HG02938 (cell line): ENCODE measurements at regions not wholly inside any gene's neighbourhood (a gene's known extent, or its start where the extent isn't known, plus 50 kb on each side); places are given as distances from the start of the nearest gene placed in this dataset.

Experiments
- ATAC-seq: cut with Tn5 transposase; IDR thresholded peaks from one replicate; pipeline ENCODE4 v1.9.1; 2021; ENCODE audit warnings: mild to moderate bottlenecking, moderate library complexity; ENCODE audit not compliant: unreplicated experiment

DNA sequence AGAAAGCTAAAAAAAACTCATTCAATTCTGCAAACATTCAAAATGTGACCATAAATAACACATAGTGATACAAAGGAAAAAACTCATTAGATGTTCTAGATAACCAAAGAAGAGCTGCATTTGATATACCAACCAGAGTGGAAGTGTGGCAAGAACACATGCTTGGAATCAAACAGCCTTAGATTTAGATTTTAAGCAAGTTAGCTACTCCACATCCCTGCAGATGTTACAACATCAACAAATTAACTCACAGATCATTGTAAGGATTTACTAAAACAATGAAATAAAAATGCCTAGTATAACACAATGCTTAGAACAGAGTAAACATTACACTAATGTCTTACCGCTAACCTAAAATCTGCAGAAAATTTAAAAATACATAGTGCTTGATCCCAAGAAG is 114.0 kb upstream of the AKIP1 start:
- ATAC-seq = no peak

DNA sequence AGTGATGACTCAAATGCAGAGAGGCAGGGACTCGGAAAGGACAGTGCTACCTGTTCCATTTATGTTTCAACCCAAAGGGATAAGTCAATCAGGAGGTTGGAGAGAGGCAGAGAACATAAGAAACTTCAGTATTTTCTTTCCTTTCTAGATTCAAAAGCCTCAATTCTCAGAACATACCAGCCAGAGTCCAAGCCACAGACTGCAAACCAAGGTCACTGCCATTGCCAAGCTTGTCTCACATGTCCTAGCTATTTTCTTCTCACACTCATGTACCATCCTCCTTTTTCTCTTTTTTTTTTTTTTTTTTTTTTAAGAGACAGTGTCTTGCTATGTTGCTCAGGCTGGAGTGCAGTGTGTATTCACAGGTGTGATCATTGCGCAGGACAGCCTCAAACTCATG is 111.7 kb upstream of the AKIP1 start:
- no peak for ATAC-seq

DNA sequence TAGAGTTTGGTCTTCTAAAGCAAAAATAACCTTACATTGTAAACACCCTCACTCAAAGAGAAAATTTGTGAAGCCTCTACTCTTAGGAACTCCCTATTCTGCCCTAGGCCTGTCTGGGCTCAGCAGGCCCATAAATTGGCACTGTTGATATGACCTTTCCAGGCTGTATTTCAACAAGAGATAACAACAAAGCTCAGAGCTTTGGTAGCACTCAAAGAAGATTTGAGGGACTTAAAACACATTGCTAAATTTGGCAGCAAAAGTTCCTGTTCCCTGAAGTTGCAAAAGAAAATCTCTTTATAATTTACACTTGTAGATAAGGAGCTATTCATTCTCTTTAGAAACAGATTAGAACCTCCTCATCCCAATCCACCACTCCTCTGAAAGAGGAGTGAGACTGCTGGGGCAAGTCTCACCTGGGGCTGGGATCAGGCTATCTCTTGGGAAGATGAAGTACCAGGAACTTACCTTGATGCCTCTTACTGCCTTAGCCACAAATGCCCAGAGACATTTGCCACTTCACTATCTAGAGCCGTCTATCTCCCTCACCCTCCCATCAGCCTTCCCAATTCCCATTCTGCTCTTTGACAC is 110.4 kb upstream of the AKIP1 start:
- ATAC-seq = no peak

DNA sequence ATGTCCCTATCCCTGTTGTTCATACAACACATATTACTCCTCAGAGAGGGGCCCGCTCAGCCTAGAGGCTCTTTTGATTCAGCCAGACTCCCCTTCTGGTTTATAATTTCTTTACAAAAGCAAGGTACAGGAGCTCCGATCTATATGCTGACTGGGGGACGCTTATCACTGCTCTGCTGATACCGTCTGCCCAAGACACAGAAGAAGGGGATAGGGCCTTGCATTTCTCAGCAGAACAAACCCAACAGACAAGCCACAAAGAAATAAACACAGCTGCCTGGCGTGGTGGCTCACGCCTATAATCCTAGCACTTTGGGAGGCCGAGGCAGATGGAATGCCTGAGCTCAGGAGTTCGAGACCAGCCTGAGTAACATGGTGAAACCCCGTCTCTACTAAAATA is 109.9 kb upstream of the AKIP1 start:
- no peak for ATAC-seq

DNA sequence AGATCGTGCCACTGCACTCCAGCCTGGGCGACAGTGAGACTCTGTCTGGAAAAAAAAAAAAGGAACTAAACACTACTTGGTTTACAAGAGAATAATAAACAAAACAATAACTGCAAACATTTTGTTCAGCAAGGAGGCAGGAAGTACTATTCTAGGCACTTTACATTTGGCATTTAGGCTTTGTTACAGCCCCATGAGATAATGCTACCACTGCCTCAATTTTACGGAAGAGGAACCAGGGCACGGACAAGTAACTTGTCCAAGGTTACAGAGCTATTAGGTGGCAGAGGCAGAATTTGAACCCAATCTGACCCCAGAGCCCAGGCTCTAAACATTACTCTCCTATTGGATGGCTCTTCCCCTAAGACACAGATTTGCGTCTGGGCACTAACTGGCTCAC is 108.7 kb upstream of the AKIP1 start:
- no peak for ATAC-seq

DNA sequence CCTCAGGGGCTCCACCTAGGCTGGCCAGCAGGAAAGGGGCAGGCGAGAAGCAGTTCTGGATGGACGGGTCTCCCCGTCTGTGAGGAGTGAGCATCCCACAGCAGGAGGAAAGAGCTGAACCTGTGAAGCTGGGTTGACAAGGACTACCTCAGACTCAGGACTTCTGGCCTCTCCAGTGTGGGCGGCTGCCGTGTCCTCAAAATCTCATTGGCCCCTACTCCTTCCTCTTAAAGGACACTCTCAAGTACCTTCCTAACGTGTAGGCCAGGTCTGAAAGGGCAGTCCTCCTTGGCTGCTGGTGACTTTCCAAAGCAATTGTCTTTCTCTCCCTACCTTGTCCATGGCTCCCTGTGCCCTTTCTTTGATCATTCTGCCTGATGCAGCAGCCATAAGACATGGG is 107.0 kb upstream of the AKIP1 start:
- no peak for ATAC-seq

DNA sequence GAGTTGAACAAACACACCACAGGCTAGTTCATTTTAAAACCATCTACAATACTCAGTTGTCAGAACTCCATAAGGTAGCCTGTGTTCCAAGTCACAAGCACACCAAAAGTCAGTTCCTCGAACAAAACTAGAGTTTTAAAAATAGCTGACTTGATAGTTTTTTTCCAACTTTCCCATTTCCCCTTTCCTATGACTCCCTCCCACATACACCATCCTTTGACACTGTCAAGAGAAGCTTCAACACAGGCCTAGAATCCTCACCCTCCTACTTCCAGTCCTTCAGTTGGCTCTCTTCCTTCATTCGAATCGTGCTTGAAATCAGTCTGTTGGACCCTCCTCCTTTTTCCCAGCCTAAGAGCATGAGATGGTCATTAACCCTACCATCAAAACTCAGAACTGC is 105.7 kb upstream of the AKIP1 start:
- ATAC-seq = no peak

DNA sequence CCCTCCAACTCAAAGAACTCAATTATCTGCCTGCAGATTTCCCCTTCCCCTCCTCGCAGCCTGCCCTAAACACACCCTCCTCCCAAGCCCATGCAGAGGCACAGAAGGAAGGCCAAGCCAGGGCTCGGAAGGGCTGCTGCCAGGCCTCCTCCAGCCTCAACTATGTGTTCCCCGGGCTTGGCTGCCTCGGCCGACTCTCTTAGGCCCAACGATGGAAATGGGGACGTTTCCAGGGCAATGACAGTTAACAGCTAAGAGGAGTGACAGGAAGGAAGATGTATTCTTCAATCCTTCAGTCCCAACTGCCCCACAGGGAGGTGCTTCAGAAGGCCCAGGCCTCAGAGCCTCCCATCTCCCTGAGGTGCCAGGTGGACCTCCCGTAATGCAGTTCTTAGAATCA is 104.0 kb upstream of the AKIP1 start:
- no peak for ATAC-seq

DNA sequence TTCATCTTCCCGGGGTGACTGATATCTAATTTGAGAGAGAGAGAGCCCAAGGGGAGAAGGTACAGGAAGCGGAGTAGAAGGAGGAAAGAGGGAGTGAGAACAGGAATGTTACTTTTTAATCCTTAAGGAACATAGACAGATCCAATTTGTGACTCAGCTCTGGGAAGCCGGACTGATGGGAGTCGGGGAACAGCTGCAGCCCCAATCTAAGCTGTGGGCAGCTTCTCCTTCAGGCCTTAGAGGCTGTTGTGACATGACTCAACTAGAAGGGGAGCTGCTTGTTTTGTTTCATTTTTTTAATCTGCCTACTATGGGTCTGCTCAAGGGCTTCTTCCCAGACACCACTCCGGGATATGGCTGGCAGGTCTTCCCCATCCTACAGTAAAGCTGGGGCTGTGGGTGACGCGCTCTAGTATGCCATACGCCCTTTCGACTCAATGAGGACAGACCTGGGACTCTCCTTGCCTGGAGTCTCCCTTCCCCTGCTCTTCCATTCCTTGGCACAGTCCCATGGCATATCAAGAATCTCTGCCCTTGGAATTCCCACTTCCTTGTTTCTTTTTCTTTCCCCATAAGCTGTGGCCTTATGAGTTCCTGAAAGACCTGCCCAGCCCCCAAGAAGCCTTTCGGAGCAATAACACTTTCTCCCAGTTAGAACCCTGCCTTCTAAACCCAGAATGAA is 103.3 kb upstream of the AKIP1 start:
- no peak for ATAC-seq

DNA sequence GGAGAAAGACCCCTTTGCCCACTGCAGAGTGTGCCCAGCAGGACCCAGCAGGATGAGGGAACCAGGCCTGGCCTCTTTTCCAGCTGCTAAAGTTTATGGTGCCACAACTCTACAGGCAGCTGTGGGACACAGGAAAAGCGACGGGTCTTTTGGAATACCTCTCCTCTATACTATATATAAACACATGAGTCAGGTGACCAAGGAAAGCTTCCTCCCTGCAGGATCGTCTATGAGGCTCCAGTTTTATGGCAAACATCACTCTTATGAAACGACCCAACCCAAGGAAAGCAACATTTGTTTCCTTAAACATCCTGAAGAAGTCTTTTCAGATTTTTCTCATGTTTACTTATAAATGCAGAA is 102.8 kb upstream of the AKIP1 start:
- no peak for ATAC-seq

DNA sequence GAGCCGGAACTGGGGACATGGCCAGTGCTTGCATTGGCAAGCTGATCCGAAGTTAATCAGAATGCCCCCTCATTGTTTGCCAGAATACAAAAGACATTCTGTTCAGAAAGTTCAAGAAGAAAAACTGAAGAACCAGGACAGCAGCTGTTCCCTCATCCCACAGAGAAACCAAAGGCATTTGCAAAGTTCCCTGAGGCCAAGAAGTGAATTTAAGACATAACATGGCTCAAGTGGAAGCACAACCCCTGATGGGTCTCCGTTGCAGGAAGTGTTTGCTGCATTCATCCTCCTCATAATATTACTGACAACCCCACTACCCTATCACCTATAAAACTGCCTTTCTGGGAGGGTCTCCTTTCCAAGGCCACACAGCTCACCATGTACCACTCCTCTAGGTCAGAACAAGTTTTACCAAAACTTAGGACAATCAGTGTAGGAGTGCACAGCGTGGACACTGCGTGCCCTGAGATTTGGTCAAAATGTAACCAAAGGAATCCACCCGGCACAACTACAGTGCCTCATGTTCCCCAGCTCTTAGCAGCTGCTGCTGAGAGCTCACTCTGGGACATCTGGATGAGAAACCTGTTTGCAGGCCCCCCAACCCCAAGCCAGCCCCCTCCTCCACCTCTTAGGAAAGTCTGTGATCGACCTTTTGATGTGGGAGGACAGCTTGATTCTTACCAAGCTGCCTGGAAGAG is 101.6 kb upstream of the AKIP1 start:
- no peak for ATAC-seq

DNA sequence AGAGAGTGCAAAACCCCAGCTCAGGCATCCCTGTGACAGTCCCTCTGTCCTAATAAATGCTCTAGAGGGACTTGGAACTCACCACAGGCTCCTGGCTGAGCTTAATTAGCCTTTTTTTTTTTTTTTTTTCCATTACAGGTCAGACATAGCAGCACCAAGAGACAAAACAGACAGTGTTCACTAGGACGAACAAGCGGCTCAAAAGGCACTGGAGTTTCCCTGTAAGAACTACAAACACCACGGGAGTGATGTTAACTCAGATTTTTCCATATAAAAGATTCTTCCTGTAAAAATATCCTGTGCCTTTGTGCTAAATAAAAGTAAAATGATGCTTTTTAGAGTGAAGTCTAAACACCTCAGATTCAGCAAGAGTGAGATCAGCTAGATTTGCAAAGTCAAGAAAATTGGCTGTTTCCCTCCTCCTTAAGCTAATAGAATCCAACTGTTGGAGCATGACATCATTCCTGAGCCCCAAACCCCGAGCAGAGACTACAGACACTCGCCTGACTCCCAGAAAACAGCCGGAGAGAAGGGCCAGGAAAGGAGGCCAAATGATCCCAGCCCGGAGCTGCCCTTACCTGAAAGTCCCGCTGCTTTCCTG is 101.0 kb upstream of the AKIP1 start:
- no peak for ATAC-seq

DNA sequence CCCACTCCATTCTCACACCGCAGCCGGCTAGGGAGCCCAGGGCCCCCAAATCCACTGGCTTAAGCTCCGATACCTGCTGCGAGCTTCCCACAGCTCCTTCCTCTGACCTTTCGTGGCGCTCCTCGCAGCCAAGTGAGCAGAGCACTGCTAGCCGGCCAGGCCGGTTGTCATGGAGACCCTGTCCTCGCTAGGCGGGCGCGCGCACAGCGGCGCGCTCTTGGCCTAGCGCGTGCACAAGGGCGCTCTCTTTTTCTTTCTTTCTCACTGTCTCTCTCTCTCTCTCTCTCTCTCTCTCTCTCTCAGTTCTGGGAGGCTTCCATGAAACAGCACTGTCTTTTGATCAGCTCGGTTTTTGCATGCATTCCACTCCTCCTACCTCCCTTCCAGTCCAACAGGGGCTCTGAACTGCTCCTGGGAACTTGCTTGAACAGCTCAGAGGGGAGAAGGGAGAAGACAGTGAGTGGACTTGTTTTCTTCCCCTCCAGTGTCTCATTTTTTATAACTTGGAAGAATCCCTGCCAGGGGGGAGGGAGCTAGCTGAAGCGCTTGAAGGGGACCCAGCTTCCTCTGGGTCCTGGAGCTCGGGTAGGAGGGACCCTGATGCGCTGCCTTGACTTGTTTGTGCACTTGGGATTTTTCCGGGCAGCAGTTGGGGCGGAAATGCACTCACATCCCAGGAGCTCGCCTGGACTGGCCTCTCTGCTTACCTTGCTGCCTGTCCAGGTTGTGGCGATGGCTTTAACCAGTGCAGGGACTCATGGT is 100.3 kb upstream of the AKIP1 start:
- no peak for ATAC-seq

DNA sequence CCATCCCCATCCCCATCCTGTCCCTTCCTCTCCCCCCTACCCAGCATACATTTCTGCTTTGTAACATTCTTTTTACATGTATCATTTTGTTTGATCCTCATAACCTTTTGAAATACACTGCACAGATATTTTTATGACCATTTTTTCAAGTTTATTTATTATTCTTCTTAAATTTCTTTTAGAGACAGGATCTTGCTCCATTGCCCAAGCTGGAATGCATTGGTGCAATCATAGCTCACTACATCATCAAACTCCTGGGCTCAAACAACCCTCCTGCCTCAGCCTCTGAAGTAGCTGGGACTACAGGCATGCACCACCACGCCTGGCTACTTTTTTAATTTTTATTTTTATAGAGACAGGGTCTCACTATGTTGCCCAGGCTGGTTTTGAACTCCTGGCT is 99.4 kb upstream of the AKIP1 start:
- ATAC-seq = no peak

DNA sequence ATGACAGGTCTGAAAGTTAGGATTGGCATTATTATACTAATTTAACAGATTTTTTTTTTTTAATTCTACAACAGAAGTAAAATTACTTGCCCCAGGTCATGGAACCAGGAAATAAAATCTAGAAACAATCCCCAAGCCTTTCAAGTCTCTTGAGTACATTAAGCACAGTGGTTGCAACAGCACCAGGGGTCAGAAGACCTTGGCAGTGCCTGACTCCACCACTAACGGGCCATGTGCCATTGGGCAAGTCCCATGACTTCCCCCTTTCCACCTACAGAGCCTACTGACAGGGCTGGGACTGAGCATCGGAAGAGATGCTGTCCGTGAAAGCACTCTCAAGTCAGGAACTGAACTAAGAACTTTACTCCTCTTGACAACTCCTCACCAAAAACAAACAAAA is 98.6 kb upstream of the AKIP1 start:
- no peak for ATAC-seq

DNA sequence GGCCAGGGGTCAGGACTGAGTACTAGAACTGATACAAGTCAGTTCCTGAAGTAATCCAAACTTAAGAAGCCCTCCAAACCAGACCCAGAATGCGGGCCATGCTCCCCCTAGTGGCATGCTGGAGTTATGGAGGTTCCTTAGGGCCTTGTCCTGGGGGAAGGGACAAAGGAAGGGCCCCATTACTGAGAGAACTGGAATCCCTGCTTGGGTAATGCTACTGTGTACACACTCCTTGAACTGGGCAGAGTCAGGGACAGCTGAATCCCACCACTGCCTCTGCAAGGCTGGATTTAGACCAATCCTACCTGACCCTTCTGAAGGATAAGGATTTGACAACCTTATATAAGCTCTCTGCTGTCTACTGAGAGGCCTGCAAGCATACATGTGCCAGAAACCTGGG is 97.3 kb upstream of the AKIP1 start:
- peak; percentile 74 for ATAC-seq

DNA sequence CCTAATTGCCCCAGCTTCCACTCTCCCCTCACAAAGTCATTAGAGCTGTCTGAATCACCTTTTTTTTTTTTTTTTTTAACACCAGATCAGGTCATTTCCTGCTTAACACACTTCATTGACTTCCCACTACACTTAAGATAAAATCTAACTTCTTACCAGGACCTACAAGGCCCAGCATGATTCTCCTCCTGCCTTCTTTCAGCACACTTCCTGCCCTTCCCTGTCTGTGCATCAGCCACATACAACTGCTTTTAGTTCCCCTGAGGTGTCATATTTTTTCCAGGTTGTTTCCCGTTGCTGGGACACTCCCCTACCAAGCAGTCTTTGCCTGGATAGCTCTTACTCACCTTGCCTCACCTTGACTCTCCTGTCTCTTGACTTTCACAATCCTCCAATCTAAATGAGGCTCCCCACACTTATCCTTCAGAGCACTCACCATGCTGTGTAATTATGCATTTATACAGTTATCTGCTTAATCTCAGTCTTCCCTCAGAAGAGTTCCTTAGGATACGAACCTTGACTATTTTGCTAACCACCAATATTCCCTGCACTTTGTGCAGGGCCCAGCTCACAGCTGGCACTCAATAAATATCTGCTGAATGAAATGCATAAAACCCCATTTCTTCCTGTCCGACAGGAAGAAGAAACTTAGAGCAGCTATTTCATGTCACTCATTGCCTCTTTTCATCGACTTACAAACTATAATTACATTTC is 96.6 kb upstream of the AKIP1 start:
- no peak for ATAC-seq

DNA sequence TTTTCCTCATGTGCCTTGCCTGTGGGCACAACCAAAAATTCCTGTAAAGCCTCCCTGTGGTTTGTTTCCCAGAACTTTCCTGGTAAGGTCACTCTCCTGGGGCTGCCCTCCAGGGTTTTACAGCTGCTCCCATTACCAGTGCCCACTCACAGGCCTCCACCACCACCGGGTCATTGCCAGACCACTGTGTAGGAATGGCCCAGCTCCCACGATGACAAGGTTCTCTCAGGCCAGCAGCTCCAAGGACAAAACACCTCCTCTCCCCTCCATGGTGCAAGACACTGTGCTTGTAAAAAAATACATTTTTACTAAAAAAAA is 96.1 kb upstream of the AKIP1 start:
- ATAC-seq = no peak

DNA sequence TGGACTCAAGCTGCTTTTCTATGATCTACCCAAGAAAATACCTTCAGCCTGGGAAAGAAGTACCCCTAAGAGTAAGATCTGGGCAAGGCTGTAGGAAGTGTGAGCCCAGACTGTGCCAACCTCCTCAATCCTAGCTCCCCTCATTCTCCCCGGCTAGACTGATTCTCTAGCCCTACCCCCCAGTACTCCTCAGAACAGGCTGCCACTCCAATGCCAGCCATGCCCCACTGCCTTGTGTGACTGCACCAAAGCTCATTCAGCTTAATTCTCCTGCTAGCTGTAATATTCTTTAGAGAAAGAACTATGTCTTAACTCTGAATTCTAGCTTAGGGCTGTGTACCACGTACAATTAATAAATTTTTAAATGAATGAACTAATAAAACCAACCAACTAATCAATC is 92.6 kb upstream of the AKIP1 start:
- no peak for ATAC-seq

DNA sequence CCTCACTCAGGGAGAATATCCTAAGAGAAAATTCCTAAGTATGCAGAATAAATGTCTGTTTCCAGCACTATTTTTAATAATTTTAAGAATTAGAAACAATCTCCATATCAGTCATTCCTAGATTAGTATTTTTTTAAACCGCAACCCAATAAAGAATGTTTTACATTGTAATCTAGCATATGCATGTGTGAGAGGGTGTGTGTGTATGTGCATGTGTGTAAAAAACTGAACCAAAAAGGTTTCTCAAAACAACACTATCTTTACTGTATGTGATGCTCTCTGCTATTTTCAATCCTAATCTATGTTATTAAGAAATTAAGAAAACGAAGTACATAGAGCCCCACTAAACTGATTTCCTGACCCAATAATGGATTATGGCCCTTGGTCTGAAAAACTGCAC is 90.6 kb upstream of the AKIP1 start:
- no peak for ATAC-seq

DNA sequence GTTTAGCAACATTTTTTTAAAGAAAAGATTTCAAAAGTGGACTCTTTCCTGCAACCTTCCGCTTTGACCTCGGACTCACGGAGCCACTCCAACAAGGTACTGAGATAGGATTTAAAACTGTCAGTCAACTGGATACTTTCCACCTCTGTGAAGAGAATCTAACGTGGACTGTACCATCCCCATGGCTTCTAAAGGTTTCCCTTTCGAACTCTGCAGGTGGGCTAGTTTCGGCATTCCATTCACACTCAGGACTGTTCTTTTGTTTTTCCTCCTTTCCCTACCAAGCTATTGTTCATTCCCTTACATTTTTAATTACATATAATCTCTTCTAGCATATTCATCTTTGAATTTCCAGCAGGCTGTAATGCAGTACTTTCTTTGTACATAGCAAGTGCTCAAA is 88.5 kb upstream of the AKIP1 start:
- no peak for ATAC-seq
